ENCODE measurements at regions not wholly inside any gene's neighbourhood (a gene's known extent, or its start where the extent isn't known, plus 50 kb on each side); places are given as distances from the start of the nearest gene placed in this dataset.

GRCh38 chr4:35757836-35758235 lies 486.5 kb downstream of the ARAP2 start:
- no peak overlapping the region for H3K4me3 Mint-ChIP-seq
- H3K27ac Mint-ChIP-seq = no peak overlapping the region
- CTCF ChIA-PET = no interaction called here

DNA sequence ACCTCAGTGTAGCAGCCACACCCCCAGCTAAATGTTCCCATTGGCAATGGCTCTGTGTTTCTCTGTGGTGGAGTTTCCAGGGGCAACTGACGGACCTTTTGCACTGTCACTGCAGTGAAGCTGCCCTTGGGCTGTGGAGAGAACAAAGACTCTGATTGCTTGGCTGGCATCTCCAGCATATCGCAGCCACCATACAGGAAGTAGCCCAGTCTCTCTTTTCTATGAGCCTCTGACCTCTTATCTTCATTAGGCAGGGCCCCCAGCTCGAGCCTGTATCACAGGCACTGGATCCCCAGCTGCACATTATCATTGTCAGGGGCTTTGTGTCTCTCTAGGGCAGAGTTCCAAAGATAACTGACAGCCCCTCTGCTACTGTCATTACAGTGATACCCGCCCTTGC lies 483.5 kb downstream of the ARAP2 start:
- no peaks in the 10 kb centered on the region for H3K27me3 Mint-ChIP-seq
- Histone ChIP-seq H3K9me3 (ENCODE audit: control insufficient read depth in 1 of 2, insufficient read depth in 1 of 2, low read length in 2 of 2) (peaks cover 0 to 9% of the 10 kb centered on the region in 2 experiments), H3K4me1 (ENCODE audit: insufficient read depth, low read length) (no peaks in the 10 kb centered on the region), H3K27ac (ENCODE audit: low read depth in 1 of 2, low read length in 2 of 2) (no peak overlapping the region), H3K27me3 (ENCODE audit: control insufficient read depth in 1 of 2, insufficient read depth in 2 of 2, low read length in 2 of 2) (no peaks in the 10 kb centered on the region), H3K4me3 (ENCODE audit: low read length) (no peak overlapping the region), H3K36me3 (ENCODE audit: insufficient read depth, low read length) (no peaks in the 10 kb centered on the region)
- no peak overlapping the region for H3K27ac Mint-ChIP-seq
- DNase-seq = no peak
- no peaks in the 10 kb centered on the region for H3K36me3 Mint-ChIP-seq (ENCODE audit: low read depth)
- no peak for ATAC-seq (ENCODE audit: poor library complexity)
- TF ChIP-seq, protein P1, sequence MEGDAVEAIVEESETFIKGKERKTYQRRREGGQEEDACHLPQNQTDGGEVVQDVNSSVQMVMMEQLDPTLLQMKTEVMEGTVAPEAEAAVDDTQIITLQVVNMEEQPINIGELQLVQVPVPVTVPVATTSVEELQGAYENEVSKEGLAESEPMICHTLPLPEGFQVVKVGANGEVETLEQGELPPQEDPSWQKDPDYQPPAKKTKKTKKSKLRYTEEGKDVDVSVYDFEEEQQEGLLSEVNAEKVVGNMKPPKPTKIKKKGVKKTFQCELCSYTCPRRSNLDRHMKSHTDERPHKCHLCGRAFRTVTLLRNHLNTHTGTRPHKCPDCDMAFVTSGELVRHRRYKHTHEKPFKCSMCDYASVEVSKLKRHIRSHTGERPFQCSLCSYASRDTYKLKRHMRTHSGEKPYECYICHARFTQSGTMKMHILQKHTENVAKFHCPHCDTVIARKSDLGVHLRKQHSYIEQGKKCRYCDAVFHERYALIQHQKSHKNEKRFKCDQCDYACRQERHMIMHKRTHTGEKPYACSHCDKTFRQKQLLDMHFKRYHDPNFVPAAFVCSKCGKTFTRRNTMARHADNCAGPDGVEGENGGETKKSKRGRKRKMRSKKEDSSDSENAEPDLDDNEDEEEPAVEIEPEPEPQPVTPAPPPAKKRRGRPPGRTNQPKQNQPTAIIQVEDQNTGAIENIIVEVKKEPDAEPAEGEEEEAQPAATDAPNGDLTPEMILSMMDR (IDR thresholded peaks at IDR 0.05) = no peak
- intact Hi-C loops (cut with DNase I, micrococcal nuclease) = no loop called here
- POLR2A ChIA-PET = no interaction called here
- H3K4me3 Mint-ChIP-seq = no peak overlapping the region
- CTCF ChIA-PET = no interaction called here
- H3K4me1 Mint-ChIP-seq (ENCODE audit: low read depth) = no peaks in the 10 kb centered on the region
- no peaks in the 10 kb centered on the region for H3K9me3 Mint-ChIP-seq

More at GRCh38 chr4:35757836-35758235, 486.5 kb downstream of the ARAP2 start:
- Histone ChIP-seq H3K27me3 (ENCODE audit: control insufficient read depth in 1 of 2, insufficient read depth in 2 of 2, low read length in 2 of 2) (no peaks in the 10 kb centered on the region), H3K4me3 (ENCODE audit: low read length) (no peak overlapping the region), H3K4me1 (ENCODE audit: insufficient read depth, low read length) (no peaks in the 10 kb centered on the region), H3K9me3 (ENCODE audit: control insufficient read depth in 1 of 2, insufficient read depth in 1 of 2, low read length in 2 of 2) (peaks cover 0 to 9% of the 10 kb centered on the region in 2 experiments), H3K36me3 (ENCODE audit: insufficient read depth, low read length) (no peaks in the 10 kb centered on the region), H3K27ac (ENCODE audit: low read depth in 1 of 2, low read length in 2 of 2) (no peak overlapping the region)
- H3K36me3 Mint-ChIP-seq (ENCODE audit: low read depth) = no peaks in the 10 kb centered on the region
- POLR2A ChIA-PET = no interaction called here
- no peaks in the 10 kb centered on the region for H3K27me3 Mint-ChIP-seq
- H3K9me3 Mint-ChIP-seq = no peaks in the 10 kb centered on the region
- intact Hi-C loops (cut with DNase I, micrococcal nuclease) = no loop called here
- TF ChIP-seq, protein P1 (IDR thresholded peaks at IDR 0.05) = no peak
- no peaks in the 10 kb centered on the region for H3K4me1 Mint-ChIP-seq (ENCODE audit: low read depth)
- DNase-seq = no peak
- ATAC-seq (ENCODE audit: poor library complexity) = no peak

DNA sequence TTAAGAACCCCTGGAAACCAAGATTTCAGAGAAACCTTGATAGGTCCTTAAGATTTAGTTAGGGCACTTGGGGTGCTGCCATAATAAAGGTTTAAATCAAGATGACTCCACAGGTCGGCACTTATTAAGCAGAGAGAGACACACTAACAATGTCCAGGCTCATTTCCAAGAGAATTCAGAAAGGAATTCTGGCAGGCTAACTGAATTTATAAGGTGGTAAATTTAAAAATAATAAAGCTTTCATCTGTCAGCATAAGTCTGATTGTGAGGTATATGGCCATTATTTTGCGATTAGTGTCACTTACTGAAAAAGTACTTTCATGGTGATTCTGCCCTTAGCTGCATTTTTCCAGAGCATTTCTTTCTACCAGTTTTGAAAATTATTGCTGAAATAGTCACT lies 472.7 kb downstream of the ARAP2 start:
- H3K27me3 Mint-ChIP-seq = no peaks in the 10 kb centered on the region
- Histone ChIP-seq H3K4me3 (ENCODE audit: low read length) (no peak overlapping the region), H3K36me3 (ENCODE audit: insufficient read depth, low read length) (no peaks in the 10 kb centered on the region), H3K27ac (ENCODE audit: low read depth in 1 of 2, low read length in 2 of 2) (no peak overlapping the region), H3K4me1 (ENCODE audit: insufficient read depth, low read length) (no peaks in the 10 kb centered on the region), H3K27me3 (ENCODE audit: control insufficient read depth in 1 of 2, insufficient read depth in 2 of 2, low read length in 2 of 2) (no peaks in the 10 kb centered on the region), H3K9me3 (ENCODE audit: control insufficient read depth in 1 of 2, insufficient read depth in 1 of 2, low read length in 2 of 2) (peaks cover 0 to 4% of the 10 kb centered on the region in 2 experiments)
- H3K27ac Mint-ChIP-seq = no peak overlapping the region
- no peaks in the 10 kb centered on the region for H3K9me3 Mint-ChIP-seq
- TF ChIP-seq, protein P1 (IDR thresholded peaks at IDR 0.05) = no peak
- no peak for ATAC-seq (ENCODE audit: poor library complexity)
- H3K4me1 Mint-ChIP-seq (ENCODE audit: low read depth) = no peaks in the 10 kb centered on the region
- intact Hi-C loops (cut with DNase I, micrococcal nuclease) = no loop called here
- ChIA-PET CTCF (interaction anchor here (1.1 to 1.2 kb wide), 2 partner anchors 13 to 20 kb away, joined by 3 read pairs; no protein-coding TSS in a partner anchor), POLR2A (no interaction called here)
- no peak overlapping the region for H3K4me3 Mint-ChIP-seq
- H3K36me3 Mint-ChIP-seq (ENCODE audit: low read depth) = no peaks in the 10 kb centered on the region
- no peak for DNase-seq
